Motor neuron (in vitro differentiated cells): ENCODE measurements at regions not wholly inside any gene's neighbourhood (a gene's known extent, or its start where the extent isn't known, plus 50 kb on each side); places are given as distances from the start of the nearest gene placed in this dataset.

Source experiments
- ATAC-seq, 8 experiments: fragments of 200-7000 bp; cut with Tn5 transposase; replicated peaks in 6 of 8; 2 replicates each; pipeline ENCODE4 v1.8.0; 2021; ENCODE audit warnings: mild to moderate bottlenecking in 8 of 8, moderate library complexity in 8 of 8
- H3K27ac ChIP-seq, 2 donors: fragments of 250-450 bp; sonication (Bioruptor Pico); 2 replicates each; pipeline ENCODE4 v1.9.0; 2021; ENCODE audit warnings: antibody characterized with exemption in 2 of 2, mild to moderate bottlenecking in 2 of 2, moderate library complexity in 1 of 2
- H3K4me1 ChIP-seq, 2 donors: fragments of 250-450 bp; sonication (Bioruptor Pico); replicated peaks in 1 of 2; 2 replicates each; pipeline ENCODE4 v1.6.1; 2021; ENCODE audit warnings: antibody characterized with exemption in 2 of 2, mild to moderate bottlenecking in 2 of 2, moderate library complexity in 1 of 2
- H3K4me3 ChIP-seq, 5 donors: fragments of 250-450 bp; sonication (Bioruptor Pico); 2 replicates each; pipeline ENCODE4 v1.9.0; 2021; ENCODE audit warnings: antibody characterized with exemption in 5 of 5, mild to moderate bottlenecking in 5 of 5, moderate library complexity in 4 of 5
- whole genome bisulfite sequencing, 10 experiments: fragments of 450-650 bp; shearing (Covaris generic); methylation state at CpG; one replicate each; pipeline ENCODE4 v1.0.0; 2022; 5-methylcytosine and 5-hydroxymethylcytosine counted together
- in situ Hi-C, 9 experiments: fragments of 400-800 bp; cut with MboI; loops; one replicate each; pipeline ENCODE4 v1.15.0; 2021; ENCODE audit warnings: low sequenced_read_pairs in 9 of 9, low pct_unique_long_range_greater_than_20kb in 2 of 9; ENCODE audit not compliant: unreplicated experiment in 9 of 9

GRCh38 chr1:29669158-29669871 lies 433.0 kb downstream of the PTPRU start:
- H3K4me1 ChIP-seq = peaks cover 0 to 16% of the 10 kb centered on the region in 2 donors
- whole genome bisulfite sequencing, 10 experiments = 28 to 81% (median 65%) methylated on average over 1 to 7 of the region's 10 CpGs; no CpG with 5 or more reads in 2 of the 10 experiments
- ATAC-seq = peak in 3 of 8 experiments; percentile 23 to 40 (median 32)

GRCh38 chr1:29668551-29669157 lies 432.3 kb downstream of the PTPRU start:
- WGBS, 10 experiments = 0 to 83% (median 80%) methylated on average over 1 to 7 of the region's 7 CpGs; no CpG with 5 or more reads in 1 of the 10 experiments
- in situ Hi-C loops = no loop called here
- Histone ChIP-seq H3K4me1 (peaks cover 0 to 16% of the 10 kb centered on the region in 2 donors), H3K27ac (no peak overlapping the region), H3K4me3 (no peak overlapping the region)
- ATAC-seq = no peak

More at GRCh38 chr1:29669158-29669871, 433.0 kb downstream of the PTPRU start:
- Histone ChIP-seq H3K27ac (no peak overlapping the region), H3K4me3 (no peak overlapping the region)
- in situ Hi-C loops = no loop called here

- Histone ChIP-seq H3K27ac (no peak overlapping the region), H3K4me3 (no peak overlapping the region), H3K4me1 (peaks cover 0 to 16% of the 10 kb centered on the region in 2 donors)
- WGBS, 10 experiments = 0 to 94% (median 78%) methylated on average over 1 to 2 of the region's 2 CpGs; no CpG with 5 or more reads in 1 of the 10 experiments
- in situ Hi-C loops = no loop called here
- no peak for ATAC-seq
Observed at GRCh38 chr1:29667951-29668350, 431.6 kb downstream of the PTPRU start.

- Histone ChIP-seq H3K27ac (no peak overlapping the region), H3K4me3 (no peak overlapping the region), H3K4me1 (peaks cover 0 to 3% of the 10 kb centered on the region in 2 donors)
- no peak for ATAC-seq
- in situ Hi-C loops = no loop called here
- WGBS, 10 experiments = 36 to 54% (median 47%) methylated on average over 1 to 2 of the region's 2 CpGs; no CpG with 5 or more reads in 1 of the 10 experiments
Observed at GRCh38 chr1:29664711-29665110, 428.4 kb downstream of the PTPRU start.

- H3K4me1 ChIP-seq = no peaks in the 10 kb centered on the region
- ATAC-seq = no peak
- 8 to 100% (median 80%) methylated on average over 1 of the region's 1 CpG; no CpG with 5 or more reads in 1 of the 10 experiments for WGBS, 10 experiments
- in situ Hi-C loops = no loop called here
- H3K27ac ChIP-seq = no peak overlapping the region
- H3K4me3 ChIP-seq = no peak overlapping the region
Observed at GRCh38 chr1:29658688-29659087, 422.4 kb downstream of the PTPRU start.

- H3K4me3 ChIP-seq = no peak overlapping the region
- in situ Hi-C loops = no loop called here
- H3K4me1 ChIP-seq = no peaks in the 10 kb centered on the region
- WGBS, 10 experiments = 17 to 80% (median 59%) methylated on average over 1 to 2 of the region's 2 CpGs; no CpG with 5 or more reads in 2 of the 10 experiments
- no peak for ATAC-seq
- no peak overlapping the region for H3K27ac ChIP-seq
Observed at GRCh38 chr1:29657816-29658215, 421.5 kb downstream of the PTPRU start.

- Histone ChIP-seq H3K4me3 (no peak overlapping the region), H3K27ac (no peak overlapping the region), H3K4me1 (no peaks in the 10 kb centered on the region)
- 0 to 80% (median 47%) methylated on average over 1 to 8 of the region's 8 CpGs for WGBS, 10 experiments
- peak in 1 of 8 experiments; percentile 48 for ATAC-seq
- in situ Hi-C loops = no loop called here
Observed at GRCh38 chr1:29655945-29656850, 419.9 kb downstream of the PTPRU start.

GRCh38 chr1:29655145-29655544 lies 418.8 kb downstream of the PTPRU start:
- H3K4me1 ChIP-seq = no peaks in the 10 kb centered on the region
- H3K4me3 ChIP-seq = no peak overlapping the region
- in situ Hi-C loops = no loop called here
- whole genome bisulfite sequencing, 10 experiments = 47 to 100% (median 80%) methylated on average over 2 to 5 of the region's 5 CpGs; no CpG with 5 or more reads in 3 of the 10 experiments
- H3K27ac ChIP-seq = no peak overlapping the region
- no peak for ATAC-seq

GRCh38 chr1:29653886-29654450 lies 417.6 kb downstream of the PTPRU start:
- Histone ChIP-seq H3K27ac (no peak overlapping the region), H3K4me3 (no peak overlapping the region), H3K4me1 (no peaks in the 10 kb centered on the region)
- no peak for ATAC-seq
- WGBS, 10 experiments = 58 to 100% (median 72%) methylated on average over 1 to 2 of the region's 3 CpGs; no CpG with 5 or more reads in 6 of the 10 experiments
- in situ Hi-C loops = no loop called here

GRCh38 chr1:29653034-29653810 lies 416.9 kb downstream of the PTPRU start:
- no peak for ATAC-seq
- 0 to 70% (median 50%) methylated on average over 1 to 4 of the region's 5 CpGs; no CpG with 5 or more reads in 2 of the 10 experiments for WGBS, 10 experiments
- Histone ChIP-seq H3K27ac (no peak overlapping the region), H3K4me3 (no peak overlapping the region), H3K4me1 (no peaks in the 10 kb centered on the region)
- in situ Hi-C loops = no loop called here

- Histone ChIP-seq H3K27ac (no peak overlapping the region), H3K4me3 (no peak overlapping the region), H3K4me1 (no peaks in the 10 kb centered on the region)
- in situ Hi-C loops = no loop called here
- 24 to 80% (median 67%) methylated on average over 1 to 12 of the region's 17 CpGs; no CpG with 5 or more reads in 1 of the 10 experiments for WGBS, 10 experiments
- no peak for ATAC-seq
Observed at GRCh38 chr1:29651684-29652665, 415.7 kb downstream of the PTPRU start.
